ENCODE measurements at regions not wholly inside any gene's neighbourhood (a gene's known extent, or its start where the extent isn't known, plus 50 kb on each side); places are given as distances from the start of the nearest gene placed in this dataset.

GRCh38 chr2:226396541-226396940, 403.1 kb downstream of the IRS1 start:
- TF ChIP-seq EZH2 (IDR thresholded peaks at IDR 0.05; ENCODE audit: borderline replicate concordance, low read depth, low read length, severe bottlenecking), result no peak
- no peak for TF ChIP-seq CTCF (IDR thresholded peaks at IDR 0.05; ENCODE audit: borderline replicate concordance, extremely low read depth, low read length, poor library complexity, severe bottlenecking)
- H3K9me3 ChIP-seq (ENCODE audit: insufficient read depth, low read length, severe bottlenecking), result no peaks in the 10 kb centered on the region
- H3K4me1 ChIP-seq (ENCODE audit: insufficient read depth, low read length), result no peaks in the 10 kb centered on the region

GRCh38 chr2:226387499-226387942, 412.1 kb downstream of the IRS1 start:
- Histone ChIP-seq H3K9me3 (ENCODE audit: insufficient read depth, low read length, severe bottlenecking) (no peaks in the 10 kb centered on the region), H3K27ac (ENCODE audit: low read length) (no peak overlapping the region), H3K4me2 (ENCODE audit: insufficient read depth, low read length) (no peak overlapping the region), H3K4me1 (ENCODE audit: insufficient read depth, low read length) (no peaks in the 10 kb centered on the region), H3K4me3 (ENCODE audit: low read depth in 1 of 2, low read length in 2 of 2) (no peak overlapping the region), H3K9ac (ENCODE audit: low read depth, low read length) (no peak overlapping the region), H3K27me3 (ENCODE audit: insufficient read depth, low read length, poor library complexity) (no peaks in the 10 kb centered on the region), H3K36me3 (ENCODE audit: insufficient read depth, low read length) (no peaks in the 10 kb centered on the region), H3K79me2 (ENCODE audit: insufficient read depth, low read length) (no peaks in the 10 kb centered on the region), H2AFZ (ENCODE audit: low read depth, low read length) (no peak overlapping the region), H4K20me1 (ENCODE audit: insufficient read depth, low read length) (no peaks in the 10 kb centered on the region)
- ATAC-seq (ENCODE audit: insufficient read depth, low read depth) (no peak), DNase-seq (no peak)
- TF ChIP-seq EZH2 (IDR thresholded peaks at IDR 0.05; ENCODE audit: borderline replicate concordance, low read depth, low read length, severe bottlenecking), result no peak
- TF ChIP-seq CTCF (IDR thresholded peaks at IDR 0.05; ENCODE audit: borderline replicate concordance, extremely low read depth, low read length, poor library complexity, severe bottlenecking), result no peak

More at GRCh38 chr2:226396541-226396940, 403.1 kb downstream of the IRS1 start:
- Histone ChIP-seq H3K9ac (ENCODE audit: low read depth, low read length) (no peak overlapping the region), H3K4me2 (ENCODE audit: insufficient read depth, low read length) (no peak overlapping the region), H3K79me2 (ENCODE audit: insufficient read depth, low read length) (no peaks in the 10 kb centered on the region), H3K36me3 (ENCODE audit: insufficient read depth, low read length) (no peaks in the 10 kb centered on the region), H4K20me1 (ENCODE audit: insufficient read depth, low read length) (no peaks in the 10 kb centered on the region), H3K4me3 (ENCODE audit: low read depth in 1 of 2, low read length in 2 of 2) (no peak overlapping the region), H3K27ac (ENCODE audit: low read length) (no peak overlapping the region), H3K27me3 (ENCODE audit: insufficient read depth, low read length, poor library complexity) (no peaks in the 10 kb centered on the region), H2AFZ (ENCODE audit: low read depth, low read length) (no peak overlapping the region)
- DNase-seq (no peak), ATAC-seq (ENCODE audit: insufficient read depth, low read depth) (no peak)

- Histone ChIP-seq H3K27me3 (ENCODE audit: insufficient read depth, low read length, poor library complexity) (no peaks in the 10 kb centered on the region), H3K4me3 (ENCODE audit: low read depth in 1 of 2, low read length in 2 of 2) (no peak overlapping the region), H3K27ac (ENCODE audit: low read length) (no peak overlapping the region), H2AFZ (ENCODE audit: low read depth, low read length) (no peak overlapping the region), H3K4me1 (ENCODE audit: insufficient read depth, low read length) (no peaks in the 10 kb centered on the region), H4K20me1 (ENCODE audit: insufficient read depth, low read length) (no peaks in the 10 kb centered on the region), H3K79me2 (ENCODE audit: insufficient read depth, low read length) (no peaks in the 10 kb centered on the region), H3K9me3 (ENCODE audit: insufficient read depth, low read length, severe bottlenecking) (no peaks in the 10 kb centered on the region), H3K36me3 (ENCODE audit: insufficient read depth, low read length) (no peaks in the 10 kb centered on the region), H3K9ac (ENCODE audit: low read depth, low read length) (no peak overlapping the region), H3K4me2 (ENCODE audit: insufficient read depth, low read length) (no peak overlapping the region)
- no peak for TF ChIP-seq EZH2 (IDR thresholded peaks at IDR 0.05; ENCODE audit: borderline replicate concordance, low read depth, low read length, severe bottlenecking)
- no peak for TF ChIP-seq CTCF (IDR thresholded peaks at IDR 0.05; ENCODE audit: borderline replicate concordance, extremely low read depth, low read length, poor library complexity, severe bottlenecking)
- DNase-seq (no peak), ATAC-seq (ENCODE audit: insufficient read depth, low read depth) (no peak)
Observed at GRCh38 chr2:226383461-226383860, 416.2 kb downstream of the IRS1 start.

GRCh38 chr2:226380679-226381078, 418.9 kb downstream of the IRS1 start:
- no peak for DNase-seq
- H2AFZ ChIP-seq (ENCODE audit: low read depth, low read length), result no peak overlapping the region
- no peak overlapping the region for H3K9ac ChIP-seq (ENCODE audit: low read depth, low read length)
- no peak overlapping the region for H3K27ac ChIP-seq (ENCODE audit: low read length)
- H3K79me2 ChIP-seq (ENCODE audit: insufficient read depth, low read length), result no peaks in the 10 kb centered on the region
- ATAC-seq (ENCODE audit: insufficient read depth, low read depth), result no peak
- H3K9me3 ChIP-seq (ENCODE audit: insufficient read depth, low read length, severe bottlenecking), result no peaks in the 10 kb centered on the region
- H3K36me3 ChIP-seq (ENCODE audit: insufficient read depth, low read length), result no peaks in the 10 kb centered on the region
- H3K27me3 ChIP-seq (ENCODE audit: insufficient read depth, low read length, poor library complexity), result no peaks in the 10 kb centered on the region
- H4K20me1 ChIP-seq (ENCODE audit: insufficient read depth, low read length), result no peaks in the 10 kb centered on the region
- TF ChIP-seq EZH2 (IDR thresholded peaks at IDR 0.05; ENCODE audit: borderline replicate concordance, low read depth, low read length, severe bottlenecking), result no peak
- no peak for TF ChIP-seq CTCF (IDR thresholded peaks at IDR 0.05; ENCODE audit: borderline replicate concordance, extremely low read depth, low read length, poor library complexity, severe bottlenecking)
- no peak overlapping the region for H3K4me2 ChIP-seq (ENCODE audit: insufficient read depth, low read length)
- H3K4me1 ChIP-seq (ENCODE audit: insufficient read depth, low read length), result no peaks in the 10 kb centered on the region
- no peak overlapping the region for H3K4me3 ChIP-seq (ENCODE audit: low read depth in 1 of 2, low read length in 2 of 2)
